Esophagus muscularis mucosa (tissue), 3 donors: ENCODE measurements at regions not wholly inside any gene's neighbourhood (a gene's known extent, or its start where the extent isn't known, plus 50 kb on each side); places are given as distances from the start of the nearest gene placed in this dataset.

Source experiments
- CTCF ChIP-seq, 3 experiments: fragments of 200-600 bp in 2 of 3; fragments of 450-650 bp in 1 of 3; sonication (generic) in 2 of 3; IDR thresholded peaks; one replicate each; pipeline ENCODE4 v1.5.1; 2017 to 2019; ENCODE audit warnings: antibody characterized with exemption in 3 of 3, mild to moderate bottlenecking in 2 of 3, moderate library complexity in 1 of 3
- POLR2A ChIP-seq: fragments of 450-650 bp; IDR thresholded peaks from one replicate; pipeline ENCODE4 v1.6.1; 2017; ENCODE audit warnings: antibody characterized with exemption, moderate library complexity, mild to moderate bottlenecking, low read depth
- POLR2AphosphoS5 ChIP-seq, 2 donors: sonication (generic); formaldehyde crosslinking; IDR thresholded peaks; one replicate each; pipeline ENCODE4 v1.6.1; 2017; ENCODE audit warnings: antibody characterized with exemption in 2 of 2

- TF ChIP-seq CTCF (IDR thresholded peaks at IDR 0.05) = no peak
- TF ChIP-seq POLR2A = no peak
- TF ChIP-seq POLR2AphosphoS5 (IDR thresholded peaks at IDR 0.05) = no peak
These were observed 505.0 kb upstream of the SLC35B3 start for GRCh38 chr6:8940356-8940755.
